PFSK-1 (cell line): ENCODE measurements at regions not wholly inside any gene's neighbourhood (a gene's known extent, or its start where the extent isn't known, plus 50 kb on each side); places are given as distances from the start of the nearest gene placed in this dataset.

Source experiments
- FOXP2 ChIP-seq: optimal IDR thresholded peaks from 2 replicates; pipeline ENCODE3; 2011; ENCODE audit warnings: borderline replicate concordance, control low read depth, inconsistent platforms; ENCODE audit not compliant: insufficient read depth; ENCODE audit errors: extremely low read length, extremely low read depth
- POLR2AphosphoS5 ChIP-seq: IDR thresholded peaks from 2 replicates; pipeline ENCODE4 v1.6.1; 2012; ENCODE audit warnings: low read depth, mild to moderate bottlenecking, control low read depth, low read length, moderate library complexity
- REST ChIP-seq, 2 experiments: IDR thresholded peaks; 2 replicates each; pipeline versions ENCODE4 v1.6.1 to v1.8.0; 2011 to 2012; ENCODE audit warnings: low read depth in 2 of 2, low read length in 2 of 2, control low read depth in 1 of 2, inconsistent platforms in 1 of 2, mild to moderate bottlenecking in 1 of 2, moderate library complexity in 1 of 2; ENCODE audit not compliant: insufficient read depth in 1 of 2
- SIN3A ChIP-seq: IDR thresholded peaks from 2 replicates; pipeline ENCODE4 v1.6.1; 2012; ENCODE audit warnings: mild to moderate bottlenecking, low read length, moderate library complexity, borderline replicate concordance; ENCODE audit not compliant: insufficient read depth
- TAF1 ChIP-seq: IDR thresholded peaks from 2 replicates; pipeline ENCODE4 v1.6.1; 2012; ENCODE audit warnings: low read length, control low read depth, borderline replicate concordance; ENCODE audit not compliant: insufficient read depth

- TF ChIP-seq POLR2AphosphoS5 (no peak), TAF1 (no peak), REST (IDR thresholded peaks at IDR 0.05; ENCODE audit: insufficient read depth in 1 of 2, low read depth in 2 of 2, low read length in 2 of 2) (no peak), SIN3A (no peak), FOXP2 (no peak)
These were observed 64.3 kb upstream of the IER5L start for GRCh38 chr9:129242191-129242941.
